ENCODE measurements at regions not wholly inside any gene's neighbourhood (a gene's known extent, or its start where the extent isn't known, plus 50 kb on each side); places are given as distances from the start of the nearest gene placed in this dataset.

- H3K9me3 Mint-ChIP-seq = no peaks in the 10 kb centered on the region
- peaks cover 17% of the 10 kb centered on the region for H3K27me3 Mint-ChIP-seq
- ATAC-seq (ENCODE audit: low read depth) = no peak
- peaks cover 3% of the 10 kb centered on the region for H3K4me1 Mint-ChIP-seq
- no peak overlapping the region for H3K4me3 Mint-ChIP-seq
- no peak for DNase-seq (ENCODE audit: low spot score in 2 of 2)
- H3K27ac Mint-ChIP-seq = no peak overlapping the region
- H3K36me3 Mint-ChIP-seq = no peaks in the 10 kb centered on the region
These were observed 441.0 kb upstream of the NPVF start for GRCh38 chr7:25669281-25669781.

GRCh38 chr7:25669961-25670841, 441.9 kb upstream of the NPVF start:
- Mint-ChIP-seq H3K4me3 (no peak overlapping the region), H3K9me3 (no peaks in the 10 kb centered on the region), H3K27ac (no peak overlapping the region), H3K36me3 (no peaks in the 10 kb centered on the region), H3K4me1 (no peaks in the 10 kb centered on the region), H3K27me3 (peaks cover 14% of the 10 kb centered on the region)
- DNase-seq (ENCODE audit: low spot score in 2 of 2) (no peak), ATAC-seq (ENCODE audit: low read depth) (no peak)

GRCh38 chr7:25671111-25671510, 442.8 kb upstream of the NPVF start:
- H3K4me1 Mint-ChIP-seq = no peaks in the 10 kb centered on the region
- ATAC-seq (ENCODE audit: low read depth) = no peak
- peaks cover 10% of the 10 kb centered on the region for H3K27me3 Mint-ChIP-seq
- H3K27ac Mint-ChIP-seq = no peak overlapping the region
- H3K9me3 Mint-ChIP-seq = no peaks in the 10 kb centered on the region
- no peaks in the 10 kb centered on the region for H3K36me3 Mint-ChIP-seq
- H3K4me3 Mint-ChIP-seq = no peak overlapping the region
- no peak for DNase-seq (ENCODE audit: low spot score in 2 of 2)

DNA sequence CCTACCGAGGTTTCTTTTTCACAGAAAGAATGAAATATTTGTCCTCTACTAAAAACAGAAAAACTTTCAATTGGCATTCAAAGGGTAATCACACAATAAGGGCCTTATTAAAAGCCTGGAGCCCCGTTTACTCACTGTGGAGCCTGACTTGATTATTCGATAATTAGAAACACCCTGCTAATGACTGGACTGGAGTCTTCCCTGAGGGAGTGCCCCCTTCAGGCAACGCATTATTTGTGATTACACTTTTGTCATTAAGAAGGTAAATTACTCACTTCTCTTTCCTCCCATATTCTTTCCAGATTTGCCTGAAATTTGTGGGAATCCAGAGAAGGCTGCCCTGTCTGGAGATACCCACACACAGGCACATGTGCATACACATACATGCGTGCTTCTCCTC, 444.2 kb upstream of the NPVF start:
- H3K4me1 Mint-ChIP-seq = no peaks in the 10 kb centered on the region
- no peak for ATAC-seq (ENCODE audit: low read depth)
- no peak for DNase-seq (ENCODE audit: low spot score in 2 of 2)
- H3K36me3 Mint-ChIP-seq = no peaks in the 10 kb centered on the region
- H3K9me3 Mint-ChIP-seq = no peaks in the 10 kb centered on the region
- no peak overlapping the region for H3K4me3 Mint-ChIP-seq
- H3K27me3 Mint-ChIP-seq = peaks cover 10% of the 10 kb centered on the region
- no peak overlapping the region for H3K27ac Mint-ChIP-seq

DNA sequence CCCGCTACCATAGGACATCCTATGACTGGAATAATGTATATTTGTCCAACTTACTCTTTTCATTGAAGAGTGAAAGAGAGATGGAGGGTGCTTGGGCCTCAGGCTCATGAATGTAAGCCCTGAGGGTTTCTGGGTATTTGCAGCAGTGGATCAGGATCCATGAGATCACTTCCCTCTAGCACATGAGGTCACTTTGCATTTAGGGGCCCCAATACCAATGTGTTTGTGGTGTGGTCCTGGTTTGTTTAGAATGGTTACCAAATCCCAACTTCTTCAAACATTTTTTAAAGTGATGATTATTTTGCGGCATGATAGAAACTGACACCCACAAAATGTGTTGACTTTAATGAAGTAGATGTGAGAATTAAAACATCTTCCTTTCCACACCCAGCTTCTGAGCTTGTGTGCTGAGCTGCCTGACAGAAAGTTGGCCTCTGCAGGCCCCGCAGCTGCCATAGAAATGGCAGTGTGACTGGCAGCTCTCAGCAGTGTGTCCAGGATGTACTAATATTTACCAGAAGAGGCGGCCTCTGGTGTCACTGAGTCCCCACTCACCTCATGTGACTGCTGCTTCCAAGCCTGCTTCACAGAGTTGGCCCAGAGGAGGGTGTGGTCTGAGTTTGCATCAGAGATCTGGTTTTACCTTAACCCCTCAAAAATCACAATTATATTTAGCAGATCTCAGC, 447.6 kb upstream of the NPVF start:
- Mint-ChIP-seq H3K9me3 (no peaks in the 10 kb centered on the region), H3K27me3 (peaks cover 3% of the 10 kb centered on the region), H3K4me3 (no peak overlapping the region), H3K4me1 (no peaks in the 10 kb centered on the region), H3K27ac (no peak overlapping the region), H3K36me3 (no peaks in the 10 kb centered on the region)
- ATAC-seq (ENCODE audit: low read depth) (no peak), DNase-seq (ENCODE audit: low spot score in 2 of 2) (no peak)

- Mint-ChIP-seq H3K4me1 (no peaks in the 10 kb centered on the region), H3K27ac (no peak overlapping the region), H3K4me3 (no peak overlapping the region), H3K36me3 (no peaks in the 10 kb centered on the region), H3K27me3 (peaks cover 7% of the 10 kb centered on the region), H3K9me3 (peaks cover 2% of the 10 kb centered on the region)
- DNase-seq (ENCODE audit: low spot score in 2 of 2) = no peak
- ATAC-seq (ENCODE audit: low read depth) = no peak
These were observed 449.3 kb upstream of the NPVF start for GRCh38 chr7:25677595-25677994.

DNA sequence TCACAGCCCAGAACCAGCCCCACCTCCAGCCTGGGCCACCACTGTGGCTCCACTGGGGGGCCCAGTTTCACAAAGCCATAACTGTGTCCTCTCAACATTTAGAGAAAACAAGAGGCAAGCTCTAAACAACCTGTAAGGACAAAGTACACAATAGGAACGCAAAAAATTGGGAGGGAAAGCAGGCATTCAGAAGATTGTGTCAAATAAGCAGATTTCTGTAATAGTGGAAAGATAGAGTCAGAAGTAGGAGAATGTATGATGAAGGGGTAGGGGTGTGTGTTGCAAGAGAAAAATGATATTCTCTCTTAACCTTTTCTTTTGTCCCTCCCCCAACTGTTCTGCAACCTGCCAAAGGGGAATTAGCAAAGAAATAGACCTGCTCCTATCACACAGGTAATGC, 449.9 kb upstream of the NPVF start:
- Mint-ChIP-seq H3K27ac (no peak overlapping the region), H3K9me3 (peaks cover 2% of the 10 kb centered on the region), H3K4me3 (no peak overlapping the region), H3K4me1 (no peaks in the 10 kb centered on the region), H3K27me3 (peaks cover 8% of the 10 kb centered on the region), H3K36me3 (no peaks in the 10 kb centered on the region)
- ATAC-seq (ENCODE audit: low read depth) (no peak), DNase-seq (ENCODE audit: low spot score in 2 of 2) (no peak)

DNA sequence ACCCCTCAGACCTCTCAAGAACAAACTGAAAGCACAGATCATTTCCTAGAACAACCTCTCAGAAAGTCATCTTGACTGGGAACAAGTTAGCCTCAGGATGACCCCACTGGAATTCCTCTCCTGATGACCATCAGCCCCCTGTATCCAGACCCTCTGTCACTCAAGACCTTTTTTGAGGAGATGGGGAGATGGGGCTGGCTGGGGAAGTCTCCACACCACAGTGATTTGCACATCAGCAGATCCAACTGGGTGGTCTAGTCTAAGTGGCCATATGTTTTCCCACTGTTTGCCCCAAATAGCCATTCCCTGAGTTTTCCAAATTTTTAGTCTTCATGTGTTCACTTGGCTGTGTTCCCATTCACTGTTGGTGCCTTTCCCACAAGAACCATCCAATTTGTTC, 452.4 kb upstream of the NPVF start:
- no peak overlapping the region for H3K4me3 Mint-ChIP-seq
- no peaks in the 10 kb centered on the region for H3K4me1 Mint-ChIP-seq
- peaks cover 2% of the 10 kb centered on the region for H3K9me3 Mint-ChIP-seq
- no peak overlapping the region for H3K27ac Mint-ChIP-seq
- ATAC-seq (ENCODE audit: low read depth) = no peak
- no peaks in the 10 kb centered on the region for H3K36me3 Mint-ChIP-seq
- DNase-seq (ENCODE audit: low spot score in 2 of 2) = no peak
- peaks cover 16% of the 10 kb centered on the region for H3K27me3 Mint-ChIP-seq

DNA sequence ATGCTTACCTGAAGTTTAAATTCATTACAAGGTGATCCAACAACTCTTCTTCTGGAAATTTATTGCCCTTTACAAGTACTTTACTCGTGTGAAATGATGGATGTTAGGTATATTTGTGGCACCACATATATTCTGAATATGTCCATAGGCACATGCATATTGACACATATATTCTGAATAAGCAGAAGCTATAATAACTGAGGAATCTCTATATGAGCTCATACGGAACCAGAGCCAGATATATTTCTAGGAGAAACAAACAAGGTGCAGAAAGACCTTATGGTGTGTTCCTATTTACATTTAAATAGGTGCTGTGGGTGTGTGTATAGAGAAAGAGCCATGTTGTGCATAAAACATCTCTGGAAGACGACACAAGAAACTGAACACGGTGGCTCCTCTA, 456.1 kb upstream of the NPVF start:
- ATAC-seq (ENCODE audit: low read depth) (no peak), DNase-seq (ENCODE audit: low spot score in 2 of 2) (no peak)
- Mint-ChIP-seq H3K9me3 (peaks cover 2% of the 10 kb centered on the region), H3K27ac (no peak overlapping the region), H3K36me3 (no peaks in the 10 kb centered on the region), H3K27me3 (peaks cover 26% of the 10 kb centered on the region), H3K4me1 (no peaks in the 10 kb centered on the region), H3K4me3 (no peak overlapping the region)

DNA sequence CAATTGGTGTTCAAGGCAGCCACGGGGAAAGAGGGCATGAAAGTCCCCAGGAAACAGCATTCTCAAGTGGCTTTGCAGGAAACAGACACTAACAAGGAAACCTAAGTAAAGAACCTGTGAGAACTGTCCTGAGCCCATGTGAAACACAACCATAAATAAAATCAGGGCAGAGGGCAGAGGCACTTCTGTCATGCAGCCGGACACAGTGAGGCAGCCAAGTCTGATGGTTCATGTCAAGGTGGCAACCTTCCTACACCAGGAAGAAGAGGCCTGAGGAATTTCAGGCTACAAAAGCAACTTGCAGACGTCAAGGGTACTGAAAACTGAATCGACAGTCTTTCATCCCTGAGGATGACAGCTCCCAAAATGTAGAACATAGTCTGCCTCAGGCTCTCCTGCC, 458.2 kb upstream of the NPVF start:
- no peak for ATAC-seq (ENCODE audit: low read depth)
- H3K27me3 Mint-ChIP-seq = peaks cover 26% of the 10 kb centered on the region
- H3K4me1 Mint-ChIP-seq = no peaks in the 10 kb centered on the region
- no peak overlapping the region for H3K27ac Mint-ChIP-seq
- no peak for DNase-seq (ENCODE audit: low spot score in 2 of 2)
- peaks cover 2% of the 10 kb centered on the region for H3K9me3 Mint-ChIP-seq
- H3K36me3 Mint-ChIP-seq = no peaks in the 10 kb centered on the region
- no peak overlapping the region for H3K4me3 Mint-ChIP-seq

DNA sequence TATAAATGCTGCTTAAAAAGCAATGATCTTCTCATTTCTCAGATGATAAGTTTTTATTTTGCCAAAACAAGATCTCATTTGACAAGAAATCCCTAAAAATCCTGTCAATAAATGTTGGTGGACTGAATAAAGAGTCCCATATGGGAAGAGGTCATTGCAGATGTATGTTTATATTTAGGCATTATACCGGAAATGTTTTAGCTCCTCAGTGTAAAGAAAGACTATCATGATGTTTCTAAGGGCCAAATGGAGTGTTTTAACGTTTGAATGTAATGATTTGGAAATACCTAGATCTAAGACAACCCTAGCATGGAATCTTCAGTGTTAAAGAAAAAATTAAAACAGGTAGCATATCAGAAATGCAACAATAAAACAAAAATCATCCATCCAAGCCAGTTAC, 457.8 kb upstream of the NFE2L3 start:
- Mint-ChIP-seq H3K4me1 (no peaks in the 10 kb centered on the region), H3K27ac (no peak overlapping the region), H3K36me3 (no peaks in the 10 kb centered on the region), H3K27me3 (peaks cover 6% of the 10 kb centered on the region), H3K9me3 (no peaks in the 10 kb centered on the region), H3K4me3 (no peak overlapping the region)
- DNase-seq (ENCODE audit: low spot score in 2 of 2) (no peak), ATAC-seq (ENCODE audit: low read depth) (no peak)

DNA sequence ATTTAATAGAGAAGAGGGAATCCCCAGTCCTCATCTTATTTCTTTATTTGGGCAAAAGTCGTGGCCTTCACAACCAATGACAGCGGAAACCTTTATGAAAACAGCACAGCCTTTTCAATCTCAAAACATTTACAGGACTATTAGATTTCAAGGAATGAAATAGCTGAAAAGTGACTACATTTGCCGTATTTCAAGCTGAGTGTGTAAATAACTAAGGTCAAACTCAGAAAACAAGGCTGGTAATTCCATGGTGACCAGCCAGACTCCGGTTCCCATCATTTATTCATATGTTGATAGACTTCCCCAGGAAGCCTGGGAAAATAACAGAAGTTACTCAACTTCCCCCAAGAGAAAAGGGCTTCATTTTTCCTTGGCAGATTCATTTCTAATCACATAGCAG, 457.3 kb upstream of the NFE2L3 start:
- H3K4me1 Mint-ChIP-seq = no peaks in the 10 kb centered on the region
- no peaks in the 10 kb centered on the region for H3K9me3 Mint-ChIP-seq
- no peak overlapping the region for H3K4me3 Mint-ChIP-seq
- H3K27ac Mint-ChIP-seq = no peak overlapping the region
- H3K27me3 Mint-ChIP-seq = peaks cover 6% of the 10 kb centered on the region
- DNase-seq (ENCODE audit: low spot score in 2 of 2) (no peak), ATAC-seq (ENCODE audit: low read depth) (no peak)
- no peaks in the 10 kb centered on the region for H3K36me3 Mint-ChIP-seq

- H3K4me3 Mint-ChIP-seq = no peak overlapping the region
- H3K27me3 Mint-ChIP-seq = peaks cover 6% of the 10 kb centered on the region
- no peak for DNase-seq (ENCODE audit: low spot score in 2 of 2)
- H3K4me1 Mint-ChIP-seq = no peaks in the 10 kb centered on the region
- H3K36me3 Mint-ChIP-seq = peaks cover 2% of the 10 kb centered on the region
- ATAC-seq (ENCODE audit: low read depth) = no peak
- H3K27ac Mint-ChIP-seq = no peak overlapping the region
- H3K9me3 Mint-ChIP-seq = peaks cover 2% of the 10 kb centered on the region
These were observed 455.4 kb upstream of the NFE2L3 start for GRCh38 chr7:25696571-25696970.

DNA sequence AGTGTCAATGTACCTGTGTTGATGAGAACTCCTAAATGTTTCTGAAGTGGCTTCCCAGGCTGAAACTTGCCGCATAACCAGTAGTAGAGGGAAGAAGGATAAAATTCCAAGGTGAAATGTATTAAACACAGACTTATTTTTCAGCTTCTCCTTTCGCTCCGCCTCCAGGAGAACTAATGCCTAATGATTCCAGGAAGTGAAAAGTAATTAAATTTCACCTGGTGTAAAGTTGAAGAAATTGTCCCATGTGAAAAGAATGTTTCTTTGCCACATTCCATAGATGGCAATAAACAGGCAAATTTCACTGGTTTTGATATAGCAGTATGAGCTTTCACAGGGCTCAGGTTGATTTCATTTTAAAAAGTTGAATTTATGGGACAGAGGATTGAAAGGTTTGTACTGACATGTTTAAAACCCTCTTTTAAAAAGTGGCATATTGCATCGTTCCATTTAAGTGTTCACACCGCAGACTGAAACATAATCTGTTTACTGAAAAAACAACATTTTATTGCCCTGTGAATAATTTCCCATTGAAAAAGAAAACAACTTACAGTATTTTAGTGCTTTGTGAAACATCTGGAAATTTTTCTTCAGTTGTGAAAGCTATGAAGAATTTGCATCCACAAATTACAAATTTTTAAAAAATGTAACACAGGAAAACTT, 453.4 kb upstream of the NFE2L3 start:
- Mint-ChIP-seq H3K27ac (no peak overlapping the region), H3K36me3 (peaks cover 2% of the 10 kb centered on the region), H3K27me3 (peaks cover 6% of the 10 kb centered on the region), H3K4me3 (no peak overlapping the region), H3K9me3 (peaks cover 2% of the 10 kb centered on the region), H3K4me1 (no peaks in the 10 kb centered on the region)
- DNase-seq (ENCODE audit: low spot score in 2 of 2) = no peak
- no peak for ATAC-seq (ENCODE audit: low read depth)
